RWPE2 (cell line): ENCODE measurements at regions not wholly inside any gene's neighbourhood (a gene's known extent, or its start where the extent isn't known, plus 50 kb on each side); places are given as distances from the start of the nearest gene placed in this dataset.

Experiments used
- ATAC-seq: fragments of 200-7000 bp; cut with Tn5 transposase; 3 replicates; pipeline ENCODE4 v1.9.1; 2021; ENCODE audit warnings: low read depth
- DNase-seq: peaks from one replicate; pipeline ENCODE4 v3.0.0-alpha.2; 2020; ENCODE audit warnings: low spot score
- H3K27ac ChIP-seq: fragments of 450-650 bp; 2 replicates; pipeline ENCODE4 v1.5.1; 2017; ENCODE audit warnings: mild to moderate bottlenecking; ENCODE audit not compliant: poor library complexity, severe bottlenecking
- H3K27me3 ChIP-seq: fragments of 250-450 bp; sonication (Bioruptor Pico); 2 replicates; pipeline ENCODE4 v1.5.1; 2021; ENCODE audit warnings: mild to moderate bottlenecking, moderate library complexity; ENCODE audit not compliant: insufficient read depth, poor library complexity, severe bottlenecking
- H3K36me3 ChIP-seq: fragments of 250-450 bp; sonication (Bioruptor Pico); 2 replicates; pipeline ENCODE4 v1.5.1; 2020; ENCODE audit warnings: low read depth, mild to moderate bottlenecking, moderate library complexity
- H3K4me1 ChIP-seq: fragments of 250-450 bp; sonication (Bioruptor Pico); 2 replicates; pipeline ENCODE4 v1.5.1; 2021; ENCODE audit warnings: mild to moderate bottlenecking, moderate library complexity; ENCODE audit not compliant: insufficient read depth, poor library complexity, severe bottlenecking
- H3K4me3 ChIP-seq: fragments of 250-450 bp; sonication (Bioruptor Pico); 2 replicates; pipeline ENCODE4 v1.5.1; 2021; ENCODE audit warnings: mild to moderate bottlenecking, moderate library complexity; ENCODE audit not compliant: severe bottlenecking
- H3K9me3 ChIP-seq: fragments of 250-450 bp; sonication (Bioruptor Pico); 2 replicates; pipeline ENCODE4 v1.5.1; 2021; ENCODE audit warnings: mild to moderate bottlenecking, moderate library complexity; ENCODE audit not compliant: severe bottlenecking
- TF ChIP-seq, protein P1 (sequence below): fragments of 450-650 bp; IDR thresholded peaks from one replicate; pipeline ENCODE4 v1.5.1; 2017; ENCODE audit warnings: mild to moderate bottlenecking, moderate library complexity; ENCODE audit not compliant: poor library complexity, severe bottlenecking

DNA sequence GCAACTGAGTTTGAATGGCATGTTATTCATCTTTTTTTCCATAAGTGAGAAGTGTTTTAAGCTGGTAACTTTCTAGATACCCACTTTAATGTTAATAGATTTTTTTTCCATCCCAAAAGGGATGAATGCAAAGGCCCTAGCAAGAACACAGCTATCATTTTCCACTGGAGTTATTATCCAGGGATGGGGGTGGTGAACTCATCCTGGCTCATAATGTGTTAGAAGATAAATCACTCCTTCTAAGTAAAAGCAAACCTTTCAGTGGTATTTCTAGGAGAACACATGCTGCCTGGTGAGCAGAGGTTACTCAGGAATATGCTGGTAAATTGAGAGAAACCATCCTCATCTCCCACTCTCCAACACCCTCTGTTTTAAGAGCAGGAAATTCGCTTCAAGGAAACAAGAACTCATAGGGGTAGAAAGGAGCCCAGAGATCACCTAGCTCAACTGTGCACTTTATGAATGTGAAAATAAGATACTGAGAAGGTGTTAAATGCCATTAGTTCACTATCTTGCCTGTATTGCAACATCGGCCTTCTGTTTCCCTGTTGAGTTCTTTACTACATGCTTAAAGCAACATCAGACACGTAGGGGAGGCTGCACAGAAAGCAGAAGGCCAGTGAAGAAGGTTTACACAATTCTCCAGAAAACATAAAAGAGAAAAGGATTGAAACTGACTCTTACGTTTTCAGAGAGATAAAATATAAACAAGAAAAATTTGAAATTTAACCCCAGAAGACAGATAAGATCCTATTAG, 264.0 kb upstream of the PRKCQ start:
- Histone ChIP-seq H3K36me3 (peaks cover 10% of the 10 kb centered on the region), H3K27me3 (no peaks in the 10 kb centered on the region), H3K4me1 (no peaks in the 10 kb centered on the region), H3K4me3 (no peak overlapping the region), H3K9me3 (no peaks in the 10 kb centered on the region), H3K27ac (no peak overlapping the region)
- TF ChIP-seq, protein P1, sequence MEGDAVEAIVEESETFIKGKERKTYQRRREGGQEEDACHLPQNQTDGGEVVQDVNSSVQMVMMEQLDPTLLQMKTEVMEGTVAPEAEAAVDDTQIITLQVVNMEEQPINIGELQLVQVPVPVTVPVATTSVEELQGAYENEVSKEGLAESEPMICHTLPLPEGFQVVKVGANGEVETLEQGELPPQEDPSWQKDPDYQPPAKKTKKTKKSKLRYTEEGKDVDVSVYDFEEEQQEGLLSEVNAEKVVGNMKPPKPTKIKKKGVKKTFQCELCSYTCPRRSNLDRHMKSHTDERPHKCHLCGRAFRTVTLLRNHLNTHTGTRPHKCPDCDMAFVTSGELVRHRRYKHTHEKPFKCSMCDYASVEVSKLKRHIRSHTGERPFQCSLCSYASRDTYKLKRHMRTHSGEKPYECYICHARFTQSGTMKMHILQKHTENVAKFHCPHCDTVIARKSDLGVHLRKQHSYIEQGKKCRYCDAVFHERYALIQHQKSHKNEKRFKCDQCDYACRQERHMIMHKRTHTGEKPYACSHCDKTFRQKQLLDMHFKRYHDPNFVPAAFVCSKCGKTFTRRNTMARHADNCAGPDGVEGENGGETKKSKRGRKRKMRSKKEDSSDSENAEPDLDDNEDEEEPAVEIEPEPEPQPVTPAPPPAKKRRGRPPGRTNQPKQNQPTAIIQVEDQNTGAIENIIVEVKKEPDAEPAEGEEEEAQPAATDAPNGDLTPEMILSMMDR: no peak
- DNase-seq (no peak), ATAC-seq (no peak)

DNA sequence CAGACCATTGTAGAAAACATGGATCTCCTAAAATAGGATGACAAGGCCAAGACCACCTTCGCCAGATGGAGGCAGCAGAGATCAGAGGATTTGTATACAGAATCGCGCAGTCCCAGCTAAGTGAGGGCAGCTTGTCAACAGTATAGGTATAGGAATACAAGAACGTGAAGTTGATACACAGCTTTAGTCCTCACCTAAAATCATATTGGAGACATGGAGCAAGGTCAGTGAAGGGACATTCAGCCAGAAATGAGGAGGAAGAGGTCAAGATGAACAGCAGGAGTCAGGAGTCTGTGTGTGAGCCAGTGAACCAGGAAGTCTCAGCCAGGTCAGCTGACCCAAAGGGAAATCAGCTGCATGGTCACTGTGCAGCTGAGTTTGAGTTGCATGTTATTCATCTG, 263.4 kb upstream of the PRKCQ start:
- H3K9me3 ChIP-seq: no peaks in the 10 kb centered on the region
- ATAC-seq (no peak), DNase-seq (no peak)
- H3K27me3 ChIP-seq: no peaks in the 10 kb centered on the region
- no peaks in the 10 kb centered on the region for H3K4me1 ChIP-seq
- H3K4me3 ChIP-seq: no peak overlapping the region
- H3K36me3 ChIP-seq: peaks cover 10% of the 10 kb centered on the region
- no peak overlapping the region for H3K27ac ChIP-seq
- TF ChIP-seq, protein P1: no peak

DNA sequence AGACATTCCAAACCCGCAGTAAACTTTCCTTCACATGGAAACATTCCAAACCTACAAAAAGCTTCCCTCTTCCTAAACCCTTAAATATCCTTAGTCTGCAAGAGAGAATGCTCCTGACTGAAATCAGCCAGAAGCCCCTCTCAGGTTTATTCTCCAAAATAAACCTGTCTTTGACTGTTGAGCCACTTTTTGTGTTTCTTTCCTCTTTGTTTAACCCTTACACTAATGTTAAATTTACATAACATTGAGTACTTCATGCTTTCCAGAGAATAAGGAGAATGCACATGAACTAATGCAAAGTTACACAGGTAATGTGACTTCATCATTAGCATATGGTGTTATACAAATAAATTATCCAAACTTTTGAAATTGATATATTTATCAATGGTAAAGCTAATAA, 262.6 kb upstream of the PRKCQ start:
- DNase-seq (no peak), ATAC-seq (no peak)
- H3K4me3 ChIP-seq: no peak overlapping the region
- TF ChIP-seq, protein P1: no peak
- no peaks in the 10 kb centered on the region for H3K4me1 ChIP-seq
- no peaks in the 10 kb centered on the region for H3K9me3 ChIP-seq
- H3K27me3 ChIP-seq: no peaks in the 10 kb centered on the region
- H3K36me3 ChIP-seq: peaks cover 10% of the 10 kb centered on the region
- no peak overlapping the region for H3K27ac ChIP-seq

DNA sequence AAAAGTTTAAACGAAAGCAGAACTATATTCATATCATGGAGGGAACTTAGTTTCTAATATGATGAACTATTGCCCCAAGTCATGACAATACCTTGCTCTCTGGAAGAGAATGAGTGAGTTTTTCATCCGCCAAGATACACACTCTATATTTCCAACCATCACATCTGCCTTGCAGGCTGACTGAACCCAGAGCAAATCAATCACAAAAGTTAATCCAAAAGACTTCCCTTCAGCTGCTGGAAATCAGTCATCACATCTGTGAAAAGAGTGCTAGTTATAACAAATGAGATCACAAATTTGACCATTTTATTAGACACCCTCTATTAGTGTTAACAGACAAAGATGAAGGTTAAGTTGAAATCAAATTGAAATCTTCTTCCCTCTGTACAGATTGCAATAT, 261.7 kb upstream of the PRKCQ start:
- no peaks in the 10 kb centered on the region for H3K27me3 ChIP-seq
- no peak overlapping the region for H3K4me3 ChIP-seq
- ATAC-seq (no peak), DNase-seq (no peak)
- H3K9me3 ChIP-seq: no peaks in the 10 kb centered on the region
- no peaks in the 10 kb centered on the region for H3K4me1 ChIP-seq
- no peak overlapping the region for H3K27ac ChIP-seq
- H3K36me3 ChIP-seq: peaks cover 10% of the 10 kb centered on the region
- TF ChIP-seq, protein P1: no peak

DNA sequence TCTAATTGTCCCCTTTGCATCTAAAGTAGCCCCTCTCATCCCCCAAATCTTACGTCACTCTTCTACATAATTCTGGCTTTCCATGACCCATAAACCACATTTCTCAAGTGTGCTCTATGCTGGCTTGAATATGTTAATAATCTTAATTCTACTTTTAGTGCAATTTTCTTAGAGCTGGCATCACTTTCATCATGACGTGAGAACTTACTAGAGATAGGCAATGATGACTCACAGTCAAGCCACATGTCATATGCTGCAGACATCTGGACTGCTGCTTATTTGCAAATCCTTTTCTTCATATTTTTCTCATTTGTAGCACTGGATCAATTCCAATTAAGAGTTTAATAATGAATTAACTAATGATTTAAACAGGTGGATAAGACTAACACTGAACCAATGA, 260.7 kb upstream of the PRKCQ start:
- ATAC-seq (no peak), DNase-seq (no peak)
- H3K36me3 ChIP-seq: peaks cover 10% of the 10 kb centered on the region
- H3K4me3 ChIP-seq: no peak overlapping the region
- H3K27me3 ChIP-seq: no peaks in the 10 kb centered on the region
- no peak overlapping the region for H3K27ac ChIP-seq
- H3K9me3 ChIP-seq: no peaks in the 10 kb centered on the region
- H3K4me1 ChIP-seq: no peaks in the 10 kb centered on the region
- TF ChIP-seq, protein P1: no peak
